ENCODE measurements at regions not wholly inside any gene's neighbourhood (a gene's known extent, or its start where the extent isn't known, plus 50 kb on each side); places are given as distances from the start of the nearest gene placed in this dataset.

DNA sequence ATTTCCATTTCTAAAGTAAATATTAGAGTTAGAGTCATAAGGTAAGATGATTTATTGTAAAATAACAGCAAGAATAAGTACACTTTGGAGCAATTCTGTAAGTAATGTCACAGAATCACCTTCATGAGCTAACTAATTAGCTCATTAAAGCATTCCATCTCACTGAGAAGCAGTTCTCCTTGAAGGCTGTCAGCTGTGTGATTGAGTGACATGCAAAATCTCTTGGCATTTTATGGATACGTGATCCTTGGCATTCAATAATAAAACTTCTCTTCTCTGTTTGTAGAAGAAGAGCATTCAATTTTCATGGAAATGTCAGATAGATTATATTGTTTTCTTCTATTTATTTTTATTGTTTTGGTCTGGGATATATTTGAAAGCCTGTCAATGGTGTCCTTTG lies 1389.3 kb downstream of the GATA3 start:
- no TSS peak for BruUV-seq (replicated peaks)
- FAIRE-seq (no peak), DNase-seq (ENCODE audit: low read depth, low spot score) (no peak)
- no peak overlapping the region for H3K9ac ChIP-seq (replicated peaks; ENCODE audit: extremely low read depth, insufficient read depth, low read length)
- no peaks in the 10 kb centered on the region for H3K27me3 ChIP-seq (ENCODE audit: control insufficient read depth in 2 of 2, insufficient read depth in 2 of 2, low read length in 2 of 2)
- intact Hi-C loops (cut with micrococcal nuclease): no loop called here
- POLR2A ChIA-PET: no interaction called here
- peaks cover 4% of the 10 kb centered on the region for H3K9me3 ChIP-seq (replicated peaks; ENCODE audit: control insufficient read depth, insufficient read depth, low read length)
- no peak overlapping the region for H3K4me2 ChIP-seq (ENCODE audit: insufficient read depth, low read length)
- H3K9me1 ChIP-seq (replicated peaks; ENCODE audit: control insufficient read depth, extremely low read depth, insufficient read depth, low read length): no peaks in the 10 kb centered on the region
- TF ChIP-seq, protein P1, sequence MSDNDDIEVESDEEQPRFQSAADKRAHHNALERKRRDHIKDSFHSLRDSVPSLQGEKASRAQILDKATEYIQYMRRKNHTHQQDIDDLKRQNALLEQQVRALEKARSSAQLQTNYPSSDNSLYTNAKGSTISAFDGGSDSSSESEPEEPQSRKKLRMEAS (IDR thresholded peaks at IDR 0.05; ENCODE audit: insufficient read depth, insufficient read length): no peak
- TF ChIP-seq POLR2AphosphoS5 (IDR thresholded peaks at IDR 0.05; ENCODE audit: insufficient read depth, low read depth, low read length): no peak
- no peak for TF ChIP-seq MYC (IDR thresholded peaks at IDR 0.05; ENCODE audit: low read depth, low read length)
- TF ChIP-seq POLR2A (IDR thresholded peaks at IDR 0.05; ENCODE audit: low read depth, low read length): no peak
- TF ChIP-seq FOS (IDR thresholded peaks at IDR 0.05; ENCODE audit: borderline replicate concordance, insufficient read depth, low read length): no peak
- TF ChIP-seq, protein P2, sequence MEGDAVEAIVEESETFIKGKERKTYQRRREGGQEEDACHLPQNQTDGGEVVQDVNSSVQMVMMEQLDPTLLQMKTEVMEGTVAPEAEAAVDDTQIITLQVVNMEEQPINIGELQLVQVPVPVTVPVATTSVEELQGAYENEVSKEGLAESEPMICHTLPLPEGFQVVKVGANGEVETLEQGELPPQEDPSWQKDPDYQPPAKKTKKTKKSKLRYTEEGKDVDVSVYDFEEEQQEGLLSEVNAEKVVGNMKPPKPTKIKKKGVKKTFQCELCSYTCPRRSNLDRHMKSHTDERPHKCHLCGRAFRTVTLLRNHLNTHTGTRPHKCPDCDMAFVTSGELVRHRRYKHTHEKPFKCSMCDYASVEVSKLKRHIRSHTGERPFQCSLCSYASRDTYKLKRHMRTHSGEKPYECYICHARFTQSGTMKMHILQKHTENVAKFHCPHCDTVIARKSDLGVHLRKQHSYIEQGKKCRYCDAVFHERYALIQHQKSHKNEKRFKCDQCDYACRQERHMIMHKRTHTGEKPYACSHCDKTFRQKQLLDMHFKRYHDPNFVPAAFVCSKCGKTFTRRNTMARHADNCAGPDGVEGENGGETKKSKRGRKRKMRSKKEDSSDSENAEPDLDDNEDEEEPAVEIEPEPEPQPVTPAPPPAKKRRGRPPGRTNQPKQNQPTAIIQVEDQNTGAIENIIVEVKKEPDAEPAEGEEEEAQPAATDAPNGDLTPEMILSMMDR (IDR thresholded peaks at IDR 0.05; ENCODE audit: extremely low read depth in 1 of 2, insufficient read depth in 1 of 2, low read depth in 1 of 2, low read length in 2 of 2): no peak
- H3K27ac ChIP-seq (ENCODE audit: insufficient read depth, low read depth, low read length): no peak overlapping the region
- H2AFZ ChIP-seq (ENCODE audit: low read depth, low read length): no peak overlapping the region
- H3K4me1 ChIP-seq (ENCODE audit: control insufficient read depth, extremely low read depth, insufficient read depth, low read length): no peaks in the 10 kb centered on the region
- dilution Hi-C loops (cut with MboI; ENCODE audit: extremely low pct_ligation_motif_present, low sequenced_read_pairs): no loop called here
- no peaks in the 10 kb centered on the region for H3K36me3 ChIP-seq (ENCODE audit: control insufficient read depth in 2 of 2, extremely low read depth in 1 of 2, insufficient read depth in 2 of 2, low read length in 2 of 2)
- no peak overlapping the region for H3K4me3 ChIP-seq (replicated peaks in 1 of 3; ENCODE audit: insufficient read depth in 1 of 3, low read depth in 1 of 3, low read length in 3 of 3)
- no peaks in the 10 kb centered on the region for H4K20me1 ChIP-seq (replicated peaks; ENCODE audit: control insufficient read depth, extremely low read depth, insufficient read depth, low read length)
- no peaks in the 10 kb centered on the region for H3K79me2 ChIP-seq (ENCODE audit: control insufficient read depth, insufficient read depth, low read length)
- CTCF ChIA-PET: no interaction called here

DNA sequence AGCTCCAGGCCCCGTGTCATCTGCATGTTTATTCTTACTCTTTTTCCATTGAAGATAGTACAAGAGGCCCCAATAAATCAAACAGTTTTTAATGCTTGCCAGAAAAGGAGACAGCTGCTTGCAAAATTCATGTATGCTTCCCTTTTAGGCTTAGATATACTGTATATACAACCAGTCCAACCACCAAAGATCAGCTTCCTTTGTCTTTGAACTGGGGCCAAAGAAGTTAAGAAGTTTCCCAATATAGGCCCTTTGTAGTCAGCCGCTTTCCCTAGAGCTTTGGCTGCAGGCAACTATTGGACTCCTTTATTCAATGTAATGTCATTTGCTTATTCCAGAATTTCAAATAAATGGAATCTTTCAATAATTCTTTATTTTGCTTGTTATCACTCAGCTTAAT lies 1395.0 kb downstream of the GATA3 start:
- H3K79me2 ChIP-seq (ENCODE audit: control insufficient read depth, insufficient read depth, low read length): no peaks in the 10 kb centered on the region
- intact Hi-C loops (cut with micrococcal nuclease) (no loop called here), dilution Hi-C loops (cut with MboI; ENCODE audit: extremely low pct_ligation_motif_present, low sequenced_read_pairs) (no loop called here)
- no peaks in the 10 kb centered on the region for H3K9me1 ChIP-seq (replicated peaks; ENCODE audit: control insufficient read depth, extremely low read depth, insufficient read depth, low read length)
- H3K4me3 ChIP-seq (replicated peaks in 1 of 3; ENCODE audit: insufficient read depth in 1 of 3, low read depth in 1 of 3, low read length in 3 of 3): no peak overlapping the region
- DNase-seq (ENCODE audit: low read depth, low spot score) (no peak), FAIRE-seq (no peak)
- ChIA-PET POLR2A (no interaction called here), CTCF (no interaction called here)
- peaks cover 1% of the 10 kb centered on the region for H3K9me3 ChIP-seq (replicated peaks; ENCODE audit: control insufficient read depth, insufficient read depth, low read length)
- no TSS peak for BruUV-seq (replicated peaks)
- H3K4me1 ChIP-seq (ENCODE audit: control insufficient read depth, extremely low read depth, insufficient read depth, low read length): no peaks in the 10 kb centered on the region
- H3K27me3 ChIP-seq (ENCODE audit: control insufficient read depth in 2 of 2, insufficient read depth in 2 of 2, low read length in 2 of 2): no peaks in the 10 kb centered on the region
- H3K4me2 ChIP-seq (ENCODE audit: insufficient read depth, low read length): no peak overlapping the region
- H4K20me1 ChIP-seq (replicated peaks; ENCODE audit: control insufficient read depth, extremely low read depth, insufficient read depth, low read length): no peaks in the 10 kb centered on the region
- no peak overlapping the region for H3K27ac ChIP-seq (ENCODE audit: insufficient read depth, low read depth, low read length)
- H3K9ac ChIP-seq (replicated peaks; ENCODE audit: extremely low read depth, insufficient read depth, low read length): no peak overlapping the region
- no peak overlapping the region for H2AFZ ChIP-seq (ENCODE audit: low read depth, low read length)
- H3K36me3 ChIP-seq (ENCODE audit: control insufficient read depth in 2 of 2, extremely low read depth in 1 of 2, insufficient read depth in 2 of 2, low read length in 2 of 2): no peaks in the 10 kb centered on the region
- TF ChIP-seq FOS (IDR thresholded peaks at IDR 0.05; ENCODE audit: borderline replicate concordance, insufficient read depth, low read length) (no peak), GATA2 (IDR thresholded peaks at IDR 0.05; ENCODE audit: insufficient read depth, insufficient read length, low read depth, low read length) (no peak), POLR2A (IDR thresholded peaks at IDR 0.05; ENCODE audit: low read depth, low read length) (no peak), JUN (IDR thresholded peaks at IDR 0.05; ENCODE audit: borderline replicate concordance, insufficient read depth, insufficient read length, low read depth) (no peak), EZH2 (IDR thresholded peaks at IDR 0.05; ENCODE audit: borderline replicate concordance, low read depth, low read length, severe bottlenecking) (no peak), POLR2AphosphoS5 (IDR thresholded peaks at IDR 0.05; ENCODE audit: insufficient read depth, low read depth, low read length) (no peak), MYC (IDR thresholded peaks at IDR 0.05; ENCODE audit: low read depth, low read length) (no peak)
- TF ChIP-seq, protein P1 (IDR thresholded peaks at IDR 0.05; ENCODE audit: insufficient read depth, insufficient read length): no peak
- TF ChIP-seq, protein P2 (IDR thresholded peaks at IDR 0.05; ENCODE audit: extremely low read depth in 1 of 2, insufficient read depth in 1 of 2, low read depth in 1 of 2, low read length in 2 of 2): no peak

All from endothelial cell of umbilical vein (primary cell).